ENCODE measurements at regions not wholly inside any gene's neighbourhood (a gene's known extent, or its start where the extent isn't known, plus 50 kb on each side); places are given as distances from the start of the nearest gene placed in this dataset.

- H3K14ac ChIP-seq (ENCODE audit: insufficient read depth, low read length), result no peak overlapping the region
- H4K5ac ChIP-seq (ENCODE audit: insufficient read length, low read depth, low read length), result no peak overlapping the region
- no peak overlapping the region for H3K4ac ChIP-seq (ENCODE audit: low read depth, low read length)
- no peak overlapping the region for H2AFZ ChIP-seq (ENCODE audit: low read length)
- H3K18ac ChIP-seq (ENCODE audit: insufficient read length, low read depth, low read length), result no peak overlapping the region
- no peak overlapping the region for H2BK5ac ChIP-seq (ENCODE audit: insufficient read length, low read length)
- no peak overlapping the region for H3K4me2 ChIP-seq (ENCODE audit: insufficient read depth, insufficient read length, low read length)
- no peak overlapping the region for H3K23ac ChIP-seq (ENCODE audit: insufficient read length, low read depth, low read length)
- DNase-seq, result no peak
- H3K27me3 ChIP-seq (ENCODE audit: insufficient read depth, low read length), result peaks cover 6% of the 10 kb centered on the region; the same call in 1 of the 2 replicates
- H2BK20ac ChIP-seq (ENCODE audit: low read depth, low read length, poor library complexity, severe bottlenecking), result no peak overlapping the region
- H3K56ac ChIP-seq (ENCODE audit: insufficient read length, low read depth, low read length), result no peak overlapping the region
- no peak overlapping the region for H3K27ac ChIP-seq (ENCODE audit: insufficient read length, low read depth, low read length)
- peaks cover 70% of the 10 kb centered on the region for H3K27me3 Mint-ChIP-seq (ENCODE audit: low read depth)
- no peak overlapping the region for H3T11ph ChIP-seq (ENCODE audit: low read length)
- TF ChIP-seq, protein P1, sequence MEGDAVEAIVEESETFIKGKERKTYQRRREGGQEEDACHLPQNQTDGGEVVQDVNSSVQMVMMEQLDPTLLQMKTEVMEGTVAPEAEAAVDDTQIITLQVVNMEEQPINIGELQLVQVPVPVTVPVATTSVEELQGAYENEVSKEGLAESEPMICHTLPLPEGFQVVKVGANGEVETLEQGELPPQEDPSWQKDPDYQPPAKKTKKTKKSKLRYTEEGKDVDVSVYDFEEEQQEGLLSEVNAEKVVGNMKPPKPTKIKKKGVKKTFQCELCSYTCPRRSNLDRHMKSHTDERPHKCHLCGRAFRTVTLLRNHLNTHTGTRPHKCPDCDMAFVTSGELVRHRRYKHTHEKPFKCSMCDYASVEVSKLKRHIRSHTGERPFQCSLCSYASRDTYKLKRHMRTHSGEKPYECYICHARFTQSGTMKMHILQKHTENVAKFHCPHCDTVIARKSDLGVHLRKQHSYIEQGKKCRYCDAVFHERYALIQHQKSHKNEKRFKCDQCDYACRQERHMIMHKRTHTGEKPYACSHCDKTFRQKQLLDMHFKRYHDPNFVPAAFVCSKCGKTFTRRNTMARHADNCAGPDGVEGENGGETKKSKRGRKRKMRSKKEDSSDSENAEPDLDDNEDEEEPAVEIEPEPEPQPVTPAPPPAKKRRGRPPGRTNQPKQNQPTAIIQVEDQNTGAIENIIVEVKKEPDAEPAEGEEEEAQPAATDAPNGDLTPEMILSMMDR (conservative IDR thresholded peaks at IDR 0.05), result no peak
- no peaks in the 10 kb centered on the region for H3K9me3 ChIP-seq (ENCODE audit: control insufficient read depth, low read depth, low read length)
- no peaks in the 10 kb centered on the region for H3K79me2 ChIP-seq (ENCODE audit: insufficient read depth, low read length)
- H2BK120ac ChIP-seq (ENCODE audit: low read depth, low read length, poor library complexity, severe bottlenecking), result no peak overlapping the region
- H3K4me1 ChIP-seq (ENCODE audit: insufficient read depth, low read length), result no peaks in the 10 kb centered on the region
- H3K23me2 ChIP-seq (ENCODE audit: insufficient read length, low read depth, low read length, poor library complexity, severe bottlenecking), result no peaks in the 10 kb centered on the region
- H4K8ac ChIP-seq (replicated peaks; ENCODE audit: insufficient read length, low read depth, low read length), result no peak overlapping the region
- H3K4me1 Mint-ChIP-seq, result no peaks in the 10 kb centered on the region
- H2AK5ac ChIP-seq (ENCODE audit: insufficient read length, low read length), result no peak overlapping the region
- no peaks in the 10 kb centered on the region for H3K36me3 Mint-ChIP-seq (ENCODE audit: insufficient read depth in 1 of 3, low read depth in 3 of 3)
- H3K9me3 Mint-ChIP-seq, result no peaks in the 10 kb centered on the region; a peak in 1 of 5 replicates
- WGBS (ENCODE audit: extremely low coverage, insufficient read length, low lambda C conversion rate), result no CpG with 5 or more reads among the region's 6 CpGs
- no peak overlapping the region for H3K9ac ChIP-seq (ENCODE audit: extremely low read depth, insufficient read length, low read length)
- H4K20me1 ChIP-seq (ENCODE audit: control insufficient read depth, insufficient read depth, insufficient read length), result no peaks in the 10 kb centered on the region
- H4K91ac ChIP-seq (ENCODE audit: insufficient read length, low read depth, low read length), result no peak overlapping the region
- no peak overlapping the region for H2BK12ac ChIP-seq (ENCODE audit: insufficient read length, low read depth, low read length)
- no peak overlapping the region for H2BK15ac ChIP-seq (ENCODE audit: low read depth, low read length)
- no peaks in the 10 kb centered on the region for H3K79me1 ChIP-seq (ENCODE audit: insufficient read depth, low read depth, low read length, poor library complexity, severe bottlenecking)
- no peak overlapping the region for H3K27ac Mint-ChIP-seq
- no peak overlapping the region for H3K4me3 Mint-ChIP-seq
Measured at GRCh38 chr18:22355598-22355997, 62.1 kb downstream of the CTAGE1 start.
